ENCODE measurements at regions not wholly inside any gene's neighbourhood (a gene's known extent, or its start where the extent isn't known, plus 50 kb on each side); places are given as distances from the start of the nearest gene placed in this dataset.

DNA sequence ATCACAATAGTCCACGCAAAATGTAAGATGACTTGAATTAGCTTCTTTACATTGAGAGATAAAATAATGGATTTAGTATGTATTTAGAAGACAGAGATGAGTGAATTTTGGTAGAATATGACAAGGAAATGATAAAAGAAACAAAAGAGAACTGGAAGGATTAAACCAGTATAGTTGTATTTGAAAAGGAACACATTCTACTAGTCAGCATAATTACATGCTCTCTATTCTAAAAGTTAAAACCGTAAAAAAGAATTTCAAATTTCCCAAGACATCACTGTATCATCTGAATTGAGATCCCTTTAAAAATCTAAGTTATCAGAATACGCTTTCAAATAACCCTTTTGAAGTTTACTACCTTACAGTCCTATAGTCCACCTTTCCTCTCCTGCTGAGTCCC, 1156.7 kb upstream of the PCDH9 start:
- no peak for DNase-seq

DNA sequence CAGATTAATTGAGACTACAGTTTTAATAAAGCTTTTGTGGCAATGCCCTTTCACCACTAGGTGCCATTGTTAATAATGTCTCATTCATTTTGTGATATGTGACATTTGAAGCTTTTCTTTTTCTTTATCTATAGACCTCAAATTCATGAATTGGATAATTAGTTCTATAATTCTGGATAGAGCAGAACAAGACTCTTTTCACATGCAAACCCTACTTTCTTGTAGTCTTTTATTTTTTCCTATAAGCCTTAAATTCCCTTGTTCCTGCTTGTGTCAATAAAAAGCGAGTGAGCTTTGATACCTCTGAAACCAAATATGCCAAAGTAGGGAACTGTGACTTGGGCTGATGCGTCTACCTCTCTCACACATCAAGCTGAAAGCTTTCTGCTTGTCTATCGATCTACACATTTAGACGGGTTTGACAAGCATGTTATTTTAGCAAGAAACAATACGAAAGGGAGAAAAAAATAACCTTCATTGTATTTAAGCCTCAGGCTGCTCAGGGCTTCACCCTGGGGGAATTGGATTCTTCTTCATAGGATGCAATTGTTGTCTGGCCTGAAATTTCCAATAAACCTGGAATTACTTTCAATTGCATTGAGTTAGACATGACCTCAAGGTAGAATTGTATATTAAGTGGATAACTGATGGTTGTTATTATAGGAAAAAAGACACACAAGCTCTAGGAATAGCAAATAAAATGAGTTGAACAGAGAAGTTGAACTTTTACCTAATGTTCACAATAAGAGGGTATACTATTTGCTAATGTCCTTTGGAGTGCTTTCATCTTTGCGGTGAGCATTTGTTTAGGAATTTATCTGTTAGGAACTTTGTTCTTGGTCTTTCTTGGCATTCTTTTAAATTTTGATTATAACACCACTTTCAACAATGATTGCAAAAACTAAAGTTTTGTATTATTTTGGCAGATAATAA, 1150.2 kb upstream of the PCDH9 start:
- no peak for DNase-seq

DNA sequence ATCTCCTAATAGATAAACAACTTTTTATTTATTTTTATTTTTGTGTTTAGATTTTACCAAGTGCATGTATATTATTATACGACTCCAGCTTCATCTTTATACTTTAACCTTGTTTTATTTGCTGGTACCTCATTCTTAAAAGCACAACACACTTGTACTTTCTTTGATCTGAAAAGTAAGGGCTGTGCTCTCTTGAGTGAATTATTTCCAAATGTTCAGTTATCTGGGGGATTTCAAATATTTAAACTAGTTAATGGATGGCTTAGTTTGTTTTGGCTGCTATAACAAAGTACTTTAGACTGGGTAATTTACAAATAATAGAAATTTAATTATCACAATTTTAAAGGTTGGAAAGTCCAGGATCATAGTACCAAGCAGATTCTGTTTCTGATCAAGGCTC, 1148.2 kb upstream of the PCDH9 start:
- DNase-seq, result no peak

DNA sequence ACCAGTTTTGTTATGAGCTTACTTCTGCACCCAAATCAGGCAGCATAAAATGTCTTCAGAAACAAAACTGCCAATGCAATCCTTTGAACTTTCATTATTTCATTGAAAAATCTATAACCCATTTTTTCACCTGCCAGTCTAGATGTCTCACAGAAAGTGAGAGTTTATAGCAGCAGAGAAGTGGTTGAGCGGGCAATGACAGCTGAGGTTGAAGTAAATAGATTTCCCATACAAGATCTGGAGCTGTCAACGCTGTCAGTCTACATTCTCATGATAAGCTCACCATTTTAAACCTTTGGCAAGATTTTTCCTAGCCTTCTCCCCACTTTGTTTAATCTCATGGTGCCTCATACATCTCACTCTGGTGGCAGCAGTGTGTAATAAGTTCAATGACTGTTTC, 1144.9 kb upstream of the PCDH9 start:
- DNase-seq, result no peak

DNA sequence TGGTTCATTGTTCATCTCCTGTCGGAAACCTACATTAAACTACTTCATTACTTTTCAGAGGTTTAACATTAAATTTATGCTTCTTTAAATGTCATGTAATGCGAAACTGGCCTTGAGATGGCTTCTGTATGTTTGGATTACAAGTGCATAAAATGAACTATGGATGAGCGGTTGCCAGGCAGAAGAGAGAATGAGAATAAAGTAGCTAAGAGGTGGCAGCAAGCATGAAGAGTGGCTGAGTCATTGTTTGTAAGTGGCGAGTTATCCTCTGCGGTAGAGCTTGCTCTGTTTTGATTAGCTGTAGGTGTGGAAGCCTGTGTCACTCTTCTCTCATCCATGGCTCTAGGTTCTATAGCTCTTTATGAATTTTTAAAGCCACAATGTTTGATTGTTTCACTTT, 1139.6 kb upstream of the PCDH9 start:
- no peak for DNase-seq

DNA sequence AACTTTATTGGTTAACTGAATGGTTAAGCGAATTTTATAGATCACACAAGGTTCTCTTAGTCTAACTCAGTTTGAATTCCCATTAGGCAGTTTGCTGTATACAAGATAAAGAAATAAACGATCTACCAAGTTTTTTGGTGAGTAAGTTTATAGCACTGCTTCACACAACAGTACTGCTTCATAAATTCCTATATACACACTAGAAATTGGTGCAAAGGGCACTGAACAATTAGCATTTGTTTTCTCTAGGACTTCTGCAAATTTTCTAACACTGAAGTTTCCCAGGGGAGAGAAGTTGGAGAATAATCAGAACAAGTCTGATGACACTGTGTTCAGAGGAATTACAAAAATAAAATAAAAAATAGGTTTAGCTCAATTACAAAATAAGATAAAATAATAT, 1138.8 kb upstream of the PCDH9 start:
- no peak for DNase-seq

DNA sequence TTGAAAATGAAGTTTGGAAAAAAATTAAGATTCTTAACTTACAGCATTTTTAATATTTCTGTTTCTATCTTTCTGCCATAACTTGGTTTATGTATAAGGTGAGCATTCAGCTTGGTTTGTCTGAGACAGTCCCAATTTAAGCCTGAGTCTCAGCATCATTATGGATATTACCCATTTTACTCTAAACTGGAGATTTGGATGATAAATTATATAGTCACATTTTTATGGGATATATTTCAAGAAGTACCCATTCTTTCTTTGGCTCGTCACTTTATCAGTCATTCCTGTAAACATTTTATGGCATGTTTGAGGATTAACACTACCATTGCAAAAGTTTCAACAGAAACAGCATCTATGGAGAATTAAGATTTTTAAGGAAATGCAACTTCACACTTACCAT, 1129.0 kb upstream of the PCDH9 start:
- no peak for DNase-seq

DNA sequence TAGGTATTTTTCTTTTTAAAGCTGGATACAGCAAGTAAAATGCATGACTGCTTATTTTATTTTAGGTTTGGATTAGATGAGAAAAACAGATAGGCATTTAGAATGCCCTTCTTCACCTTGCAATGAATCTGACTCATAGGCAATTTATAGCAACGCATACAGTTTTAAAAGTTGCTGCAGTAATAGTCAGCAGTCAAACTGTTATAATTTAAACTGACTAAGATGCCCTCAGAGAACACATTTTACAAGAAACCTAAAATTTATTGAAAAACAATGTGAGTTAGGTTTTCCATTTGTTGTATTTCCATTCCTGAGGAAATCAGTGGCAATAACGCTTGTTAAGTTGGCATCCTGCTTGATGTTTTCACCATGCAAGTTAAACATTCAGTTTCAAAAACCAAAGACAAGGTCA, 1128.2 kb upstream of the PCDH9 start:
- DNase-seq, result no peak

DNA sequence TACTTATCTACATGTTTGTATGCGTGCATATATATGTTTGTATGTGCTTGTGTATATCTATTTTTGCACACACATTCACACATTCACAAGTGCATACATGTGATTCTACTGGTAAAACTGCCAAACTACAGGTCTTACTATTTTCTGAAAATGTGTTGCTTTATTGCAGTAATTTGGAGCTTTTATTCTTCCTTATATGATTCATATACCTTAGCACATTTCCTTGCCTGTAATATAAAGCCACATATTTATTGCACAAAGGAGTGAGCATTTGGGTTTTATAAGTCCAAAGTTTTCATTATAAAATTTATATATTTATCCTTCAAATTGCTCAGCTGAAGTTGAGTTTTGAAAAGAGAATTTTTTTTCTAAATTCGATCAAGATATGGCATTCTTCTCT, 1120.4 kb upstream of the PCDH9 start:
- DNase-seq, result no peak

DNA sequence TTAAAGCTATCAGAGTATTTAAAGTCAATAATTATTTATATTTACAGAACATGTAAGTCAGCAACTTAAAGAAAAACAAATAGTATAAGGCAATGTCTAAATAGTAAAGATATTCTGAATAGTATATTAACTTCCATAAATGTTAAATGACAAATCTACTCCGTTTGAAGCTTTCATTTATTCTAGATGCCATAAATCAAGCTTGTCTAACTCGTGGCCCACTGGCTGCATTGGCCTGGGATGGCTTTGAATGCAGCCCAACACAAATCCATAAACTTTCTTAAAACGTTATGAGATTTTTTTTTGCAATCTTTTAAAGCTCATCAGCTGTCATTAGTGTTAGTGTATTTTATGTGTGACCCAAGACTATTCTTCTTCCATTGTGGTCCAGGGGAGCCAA, 1117.1 kb upstream of the PCDH9 start:
- no peak for DNase-seq

DNA sequence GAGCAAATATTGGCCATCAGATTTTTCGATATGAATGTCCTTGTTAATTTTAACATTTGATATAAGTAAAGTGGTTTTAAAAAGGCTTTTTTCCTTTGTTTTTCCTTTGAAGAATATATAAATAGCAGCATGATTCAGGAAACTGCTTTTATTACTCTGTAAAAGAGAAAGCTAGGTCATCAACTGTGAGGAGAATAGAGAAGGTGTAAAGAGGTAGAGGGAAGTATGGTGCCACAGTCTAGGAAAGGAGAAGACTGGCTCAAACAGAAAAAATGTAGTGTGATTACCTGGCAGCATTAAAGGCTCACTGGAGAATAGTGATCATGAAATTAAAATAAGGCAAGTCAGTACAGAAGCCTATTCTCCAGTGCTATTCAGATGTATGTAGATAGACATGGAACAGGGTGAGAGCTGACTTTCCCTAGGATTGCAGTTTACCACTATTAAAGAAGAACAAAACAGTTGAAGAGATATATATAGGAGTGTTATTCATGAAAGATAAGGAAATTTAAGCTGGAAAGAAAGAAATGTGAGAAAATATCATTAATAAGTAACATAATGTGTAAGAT, 1115.9 kb upstream of the PCDH9 start:
- DNase-seq, result no peak

DNA sequence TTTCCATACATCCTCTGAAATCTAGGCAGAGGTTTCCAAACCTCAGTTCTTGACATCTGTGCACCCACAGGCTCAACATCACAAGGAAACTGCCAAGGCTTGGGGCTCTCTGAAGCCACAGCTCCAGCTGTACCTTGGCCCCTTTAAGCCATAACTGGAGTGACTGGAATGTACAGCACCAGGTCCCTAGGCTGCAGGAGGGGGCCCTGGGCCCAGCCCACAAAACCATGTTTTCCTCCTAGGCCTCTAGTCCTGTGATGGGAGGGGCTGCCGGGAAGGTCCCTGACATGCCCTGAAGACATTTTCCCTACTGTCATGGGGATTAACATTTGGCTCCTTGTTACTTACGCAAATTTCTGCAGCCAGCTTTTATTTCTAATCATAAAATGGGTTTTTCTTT, 1093.0 kb upstream of the PCDH9 start:
- no peak for DNase-seq

DNA sequence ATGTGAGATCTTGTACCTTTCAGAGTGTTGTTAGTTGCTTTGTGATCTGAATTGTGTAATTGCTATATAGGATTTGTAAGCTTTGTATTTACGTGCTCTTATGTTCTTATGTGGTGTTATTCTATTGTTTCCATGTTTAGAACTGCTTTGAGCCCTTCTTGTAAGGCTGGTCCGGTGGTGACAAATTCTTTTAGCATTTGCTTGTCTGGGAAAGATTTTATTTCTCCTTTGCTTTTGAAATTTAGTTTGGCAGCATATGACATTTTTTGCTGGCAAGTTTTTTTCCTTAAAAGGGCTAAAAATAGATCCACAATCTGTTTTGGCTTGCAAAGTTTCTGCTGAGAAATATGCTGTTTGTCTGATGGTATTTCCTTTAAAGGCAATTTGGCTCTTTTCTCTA, 1089.2 kb upstream of the PCDH9 start:
- DNase-seq, result no peak

DNA sequence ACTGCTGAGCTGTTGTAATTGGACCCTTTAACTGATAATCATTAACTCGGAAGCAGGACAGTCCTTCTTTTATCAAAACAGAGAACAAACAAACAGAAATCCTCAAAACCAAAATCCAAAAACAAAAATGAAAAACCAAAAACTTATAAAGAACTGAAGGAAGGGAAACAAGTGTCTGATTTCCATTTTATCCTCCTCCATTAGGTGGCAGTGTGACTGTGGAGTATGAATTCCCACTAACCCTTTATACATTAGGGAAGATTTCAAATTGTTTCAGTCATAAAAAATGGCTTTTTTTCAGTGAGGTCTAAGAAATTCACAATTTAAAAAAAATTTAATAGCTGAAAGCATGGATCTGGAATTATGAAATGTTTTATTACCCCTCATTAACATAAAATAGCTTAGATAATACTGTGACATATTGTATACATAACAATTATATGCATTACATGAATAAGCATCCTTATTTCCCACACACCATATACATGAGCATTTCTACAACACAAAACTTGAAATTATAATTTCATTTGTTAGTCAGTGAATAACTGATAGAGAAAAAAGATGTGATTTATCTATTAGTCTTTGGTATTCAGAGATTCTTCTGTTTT, 1074.3 kb upstream of the PCDH9 start:
- DNase-seq, result no peak

DNA sequence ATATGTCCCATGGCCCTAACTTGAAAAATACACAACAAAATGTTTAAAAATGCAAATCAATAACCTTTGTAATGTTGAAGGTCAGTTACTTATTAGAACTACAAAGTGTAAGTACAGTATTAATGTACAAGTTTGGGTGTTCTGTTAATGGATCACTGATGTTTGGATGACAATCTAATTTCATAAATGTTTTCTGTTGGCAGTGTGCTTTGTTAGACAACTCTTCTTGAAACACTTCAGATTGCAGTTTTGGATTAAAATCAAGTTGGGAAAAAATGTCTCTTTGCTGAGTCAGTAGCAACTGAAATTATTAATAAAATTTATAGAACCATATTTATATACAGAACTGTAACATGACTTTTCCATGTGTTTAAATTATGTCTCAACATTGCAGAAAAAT, 1063.5 kb upstream of the PCDH9 start:
- DNase-seq, result no peak

DNA sequence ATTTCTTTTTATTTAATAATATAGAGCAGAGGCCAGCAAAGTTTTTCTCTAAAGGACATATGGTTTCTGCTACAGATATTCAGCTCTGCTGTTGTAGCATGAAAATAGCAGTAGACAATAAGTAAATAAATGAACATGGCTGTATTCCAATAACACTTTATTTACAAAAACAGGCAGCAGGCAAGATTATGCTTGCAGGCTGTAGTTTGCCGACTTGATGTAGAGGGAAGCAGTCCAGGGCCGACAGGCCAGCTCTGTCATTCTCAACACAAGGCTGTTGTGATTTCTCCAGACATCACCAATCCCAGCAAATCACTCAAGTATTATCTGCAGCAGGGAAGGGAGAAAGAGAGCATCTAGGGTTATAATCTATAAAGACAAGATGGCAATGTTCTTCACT, 1062.5 kb upstream of the PCDH9 start:
- no peak for DNase-seq

DNA sequence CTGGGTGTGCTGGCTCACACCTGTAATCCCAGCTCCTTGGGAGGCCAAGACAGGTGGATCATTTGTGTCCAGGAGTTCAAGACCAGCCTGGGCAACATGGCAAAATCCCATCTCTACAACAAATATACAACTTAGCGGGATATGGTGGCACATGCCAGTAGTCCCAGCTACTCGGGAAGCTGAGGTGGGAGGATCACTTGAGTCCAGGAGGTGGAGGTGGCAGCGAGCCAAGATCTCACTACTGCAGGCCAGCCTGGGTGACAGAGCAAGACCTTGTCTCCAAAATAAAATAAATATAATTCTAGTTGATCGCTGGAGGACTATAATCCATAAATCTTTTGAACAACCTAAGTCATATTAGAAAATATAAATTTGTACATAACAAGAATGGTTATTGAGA, 1061.5 kb upstream of the PCDH9 start:
- no peak for DNase-seq

DNA sequence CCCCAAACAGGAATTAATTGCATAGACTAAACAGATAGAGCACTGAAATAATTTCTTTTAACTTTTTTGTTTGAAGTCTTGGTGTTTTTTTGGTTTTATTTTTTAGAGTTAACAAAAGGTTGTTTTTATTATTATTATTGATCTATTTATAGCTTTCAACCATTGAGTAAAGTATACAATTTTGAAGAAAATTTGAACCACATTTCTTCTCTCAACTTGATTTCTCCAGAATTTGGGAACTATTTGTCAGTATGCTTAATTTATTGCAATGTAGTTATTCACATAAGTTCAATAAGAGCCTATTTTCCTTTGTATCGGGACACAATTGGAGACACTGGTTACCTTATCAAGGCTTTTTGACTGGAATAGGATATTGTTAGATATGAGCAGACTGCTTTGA, 1045.6 kb upstream of the PCDH9 start:
- no peak for DNase-seq

DNA sequence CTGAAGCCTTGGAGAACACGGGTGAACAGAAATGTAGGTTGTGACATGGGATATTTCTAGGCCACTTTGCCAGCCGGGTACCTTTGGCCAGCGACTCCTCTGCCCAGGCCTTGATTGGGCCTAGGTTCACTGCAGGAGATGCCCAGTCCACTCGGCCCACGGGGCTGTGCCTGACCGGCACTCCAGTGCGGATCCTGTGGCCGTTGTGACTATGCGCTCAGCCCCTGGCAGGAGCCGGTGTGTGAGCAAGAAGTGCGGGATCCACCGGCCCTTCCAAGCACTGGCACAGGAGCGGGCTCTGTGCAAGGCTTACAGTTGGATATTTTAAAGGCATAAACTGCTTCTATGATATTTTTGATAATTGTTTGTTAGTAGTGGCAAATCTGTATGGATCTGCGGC, 1042.5 kb upstream of the PCDH9 start:
- DNase-seq, result no peak

DNA sequence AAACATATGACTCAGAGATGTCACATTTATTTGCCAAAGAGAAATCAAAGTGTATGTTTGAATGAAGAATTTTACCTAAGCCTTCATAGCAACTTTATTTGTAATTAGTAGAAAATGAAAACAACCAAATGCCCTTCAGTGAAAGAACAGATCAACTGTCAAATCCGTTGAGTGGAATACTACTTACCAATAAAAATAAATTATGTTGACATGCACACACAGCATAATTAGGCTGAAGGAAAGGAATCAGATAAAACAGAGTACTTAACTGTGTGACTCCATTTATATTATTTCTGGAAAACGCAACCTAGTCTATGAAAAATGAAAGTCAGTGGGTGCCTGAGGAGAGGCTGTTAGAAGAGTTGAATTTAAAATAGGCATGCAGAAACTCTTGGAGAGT, 1034.6 kb upstream of the PCDH9 start:
- no peak for DNase-seq

DNA sequence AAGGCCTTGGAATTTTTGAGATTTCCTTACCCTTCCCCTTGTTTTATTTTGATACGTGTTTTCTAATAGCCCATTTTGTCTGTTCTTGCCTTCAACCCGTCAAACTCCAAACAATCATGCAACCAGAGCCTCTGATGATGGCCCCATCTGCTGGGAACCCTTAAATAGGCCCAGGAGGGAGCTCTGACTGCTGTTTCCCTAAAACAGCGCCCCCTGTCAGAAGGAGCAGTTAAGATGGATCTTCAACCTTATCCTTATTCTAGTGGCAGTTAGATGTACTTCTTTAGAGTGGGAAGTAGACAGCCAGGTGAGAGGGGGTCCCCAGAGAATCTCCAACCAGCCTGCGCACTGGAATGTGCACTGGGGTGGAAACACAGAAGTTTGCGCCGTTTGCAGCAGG, 1031.0 kb upstream of the PCDH9 start:
- no peak for DNase-seq

DNA sequence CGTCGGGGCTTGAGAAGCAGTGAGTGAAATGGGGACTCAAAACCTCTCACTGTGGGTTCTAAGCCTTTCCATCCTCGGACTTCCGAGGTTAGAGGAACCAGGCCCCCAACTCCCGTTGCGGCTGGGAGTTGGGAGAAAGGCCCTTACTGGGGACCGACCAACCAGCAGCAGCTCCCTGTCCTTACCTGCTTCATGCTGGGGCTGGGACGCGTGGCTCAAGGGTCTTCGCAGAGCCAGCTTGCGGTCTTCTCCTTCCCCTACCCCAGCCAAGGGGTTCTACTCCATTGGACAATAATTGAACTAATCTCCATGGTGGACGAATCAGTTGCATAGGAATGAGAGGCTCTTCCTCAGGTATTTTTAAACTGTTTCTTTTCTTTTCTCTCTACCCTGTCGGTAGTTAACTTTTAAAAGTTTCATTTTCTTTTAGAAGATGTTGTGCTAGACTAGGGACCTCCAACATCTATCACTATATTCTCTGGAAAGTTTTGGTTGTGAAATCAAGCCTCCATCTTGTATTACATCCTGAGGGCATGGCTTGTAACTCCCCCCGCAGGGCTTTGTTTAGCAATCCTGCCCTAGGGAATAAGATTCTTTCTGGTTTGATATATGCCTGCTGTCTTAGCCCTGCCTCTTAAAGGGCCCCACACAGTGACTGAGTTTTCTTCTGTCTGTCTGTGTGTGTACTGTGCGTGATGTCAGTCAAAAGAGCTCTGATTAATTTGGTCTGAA, 1027.1 kb upstream of the PCDH9 start:
- no peak for DNase-seq

DNA sequence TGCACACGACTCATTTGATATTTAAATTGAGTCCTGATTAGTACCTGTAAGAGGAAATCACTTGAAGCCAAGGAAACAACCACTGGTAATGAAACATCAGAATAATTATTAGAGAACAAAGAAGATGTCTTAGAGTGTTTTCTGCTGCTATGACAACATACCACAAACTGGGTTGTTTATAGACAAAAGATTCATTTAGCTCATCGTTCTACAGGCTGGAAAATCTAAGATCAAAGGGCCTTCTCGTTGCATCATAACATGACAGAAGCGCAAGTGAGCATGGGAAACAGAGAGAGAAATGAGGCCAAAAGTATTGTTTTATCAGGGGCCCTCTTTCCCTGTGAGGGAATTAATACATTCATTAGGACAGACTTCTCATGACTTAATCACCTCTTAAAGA, 1024.0 kb upstream of the PCDH9 start:
- no peak for DNase-seq

DNA sequence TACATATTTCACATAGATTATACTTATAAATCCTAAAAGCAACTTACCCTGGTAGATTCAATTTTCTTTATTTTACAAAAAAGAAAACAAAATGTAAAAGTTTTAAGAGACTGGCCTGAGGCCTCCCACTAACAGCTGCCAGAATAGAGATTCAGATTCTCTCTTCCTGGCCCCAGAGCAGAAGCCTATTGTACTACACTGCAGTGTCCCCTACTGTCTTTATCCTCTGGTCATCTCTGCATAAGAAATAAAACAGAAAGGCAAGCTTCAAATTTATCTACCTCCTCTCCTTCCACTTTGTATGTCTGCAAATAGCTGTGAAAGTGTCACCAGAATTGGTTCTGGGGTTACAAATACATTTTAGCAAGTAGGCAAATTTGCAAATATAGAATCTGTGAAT, 1004.1 kb upstream of the PCDH9 start:
- no peak for DNase-seq

Data from GF-D8 (cell line).